BE2C (cell line): ENCODE measurements at regions not wholly inside any gene's neighbourhood (a gene's known extent, or its start where the extent isn't known, plus 50 kb on each side); places are given as distances from the start of the nearest gene placed in this dataset.

Source experiments
- DNase-seq: peaks from one replicate; pipeline ENCODE4 v3.0.0-alpha.2; 2020
- H3K27me3 ChIP-seq: fragments of 250-450 bp; sonication (Bioruptor Pico); 2 replicates; pipeline ENCODE4 v1.5.1; 2020; ENCODE audit warnings: mild to moderate bottlenecking
- H3K36me3 ChIP-seq: fragments of 250-450 bp; sonication (Bioruptor Pico); 2 replicates; pipeline ENCODE4 v1.5.1; 2020; ENCODE audit warnings: mild to moderate bottlenecking
- H3K4me1 ChIP-seq: fragments of 250-450 bp; sonication (Bioruptor Pico); 2 replicates; pipeline ENCODE4 v1.5.1; 2020
- H3K4me3 ChIP-seq: 2 replicates; pipeline ENCODE4 v1.5.1; 2011; ENCODE audit warnings: low read depth, low read length
- H3K9me3 ChIP-seq: fragments of 250-450 bp; sonication (Bioruptor Pico); 2 replicates; pipeline ENCODE4 v1.5.1; 2020
- CTCF ChIP-seq: IDR thresholded peaks from 2 replicates; pipeline ENCODE4 v1.5.1; 2012; ENCODE audit warnings: mild to moderate bottlenecking, low read depth, low read length

GRCh38 chr4:132276185-132276584 is 872.9 kb upstream of the PCDH10 start:
- DNase-seq: no peak
- TF ChIP-seq CTCF: no peak
- H3K36me3 ChIP-seq: no peaks in the 10 kb centered on the region
- H3K9me3 ChIP-seq: no peaks in the 10 kb centered on the region
- H3K4me3 ChIP-seq: no peak overlapping the region
- H3K4me1 ChIP-seq: no peaks in the 10 kb centered on the region
- no peaks in the 10 kb centered on the region for H3K27me3 ChIP-seq

- Histone ChIP-seq H3K9me3 (no peaks in the 10 kb centered on the region), H3K4me3 (no peak overlapping the region), H3K36me3 (no peaks in the 10 kb centered on the region), H3K4me1 (no peaks in the 10 kb centered on the region), H3K27me3 (no peaks in the 10 kb centered on the region)
- DNase-seq: no peak
- no peak for TF ChIP-seq CTCF
Observed at GRCh38 chr4:132276989-132277388, 872.1 kb upstream of the PCDH10 start.

GRCh38 chr4:132281733-132282132 is 867.4 kb upstream of the PCDH10 start:
- Histone ChIP-seq H3K4me1 (no peaks in the 10 kb centered on the region), H3K9me3 (no peaks in the 10 kb centered on the region), H3K27me3 (no peaks in the 10 kb centered on the region), H3K36me3 (no peaks in the 10 kb centered on the region), H3K4me3 (no peak overlapping the region)
- no peak for TF ChIP-seq CTCF
- DNase-seq: peak; percentile 12

GRCh38 chr4:132284910-132285426 is 864.1 kb upstream of the PCDH10 start:
- no peak for DNase-seq
- no peak for TF ChIP-seq CTCF
- Histone ChIP-seq H3K9me3 (no peaks in the 10 kb centered on the region), H3K4me1 (no peaks in the 10 kb centered on the region), H3K36me3 (no peaks in the 10 kb centered on the region), H3K4me3 (no peak overlapping the region), H3K27me3 (no peaks in the 10 kb centered on the region)

- Histone ChIP-seq H3K27me3 (no peaks in the 10 kb centered on the region), H3K4me3 (no peak overlapping the region), H3K9me3 (no peaks in the 10 kb centered on the region), H3K36me3 (no peaks in the 10 kb centered on the region), H3K4me1 (peaks cover 5% of the 10 kb centered on the region; the same call in 1 of the 2 replicates)
- no peak for DNase-seq
- no peak for TF ChIP-seq CTCF
Observed at GRCh38 chr4:132297346-132297745, 851.7 kb upstream of the PCDH10 start.

GRCh38 chr4:132299841-132300240 is 849.3 kb upstream of the PCDH10 start:
- Histone ChIP-seq H3K36me3 (no peaks in the 10 kb centered on the region), H3K27me3 (no peaks in the 10 kb centered on the region), H3K9me3 (no peaks in the 10 kb centered on the region), H3K4me3 (no peak overlapping the region), H3K4me1 (peaks cover 3% of the 10 kb centered on the region; the same call in 1 of the 2 replicates)
- no peak for DNase-seq
- TF ChIP-seq CTCF: no peak
